HepG2 (cell line): ENCODE measurements at regions not wholly inside any gene's neighbourhood (a gene's known extent, or its start where the extent isn't known, plus 50 kb on each side); places are given as distances from the start of the nearest gene placed in this dataset.

Experiments used
- ATAC-seq: fragments of 200-7000 bp; cut with Tn5 transposase; 3 replicates; pipeline ENCODE4 v1.9.1; 2020; ENCODE audit warnings: mild to moderate bottlenecking, moderate library complexity
- BruUV-seq: library from RNA; stranded (reverse); fragments of 400-500 nt; replicated peaks from 2 replicates; lab custom pipeline; 2021; lab: Mats Ljungman, UMichigan
- CTCF ChIA-PET: fragments of 300-600 bp; formaldehyde crosslinking; extraction: SDS; loops from one replicate; lab custom pipeline; 2021; ENCODE audit warnings: low total read pairs, inconsistent platforms, low intra/inter-chr PET ratio; lab: Yijun Ruan, JAX
- POLR2A ChIA-PET: fragments of 350-600 bp; sonication (Branson Sonifier 250); formaldehyde crosslinking; loops from one replicate; lab custom pipeline; 2020; ENCODE audit warnings: antibody characterized with exemption, inconsistent platforms; lab: Yijun Ruan, JAX
- DNase-seq: peaks from one replicate; pipeline ENCODE4 v3.0.0-alpha.2; 2015; ENCODE audit warnings: low spot score
- FAIRE-seq: peaks from 3 replicates; lab custom pipeline; 2011; peaks lifted over from hg19 to GRCh38; lab: Jason Lieb, UNC
- H2AFZ ChIP-seq: one replicate; pipeline ENCODE4 v1.6.1; 2011; ENCODE audit warnings: low read length, inconsistent platforms
- H3K27ac ChIP-seq: fragments of 300-600 bp; 3 replicates; pipeline ENCODE4 v1.8.0; 2011; ENCODE audit warnings: mixed run types, mild to moderate bottlenecking, mixed read lengths, low read length, inconsistent platforms; ENCODE audit not compliant: insufficient read depth; ENCODE audit errors: extremely low read length
- H3K27me3 ChIP-seq, 2 experiments: fragments of 200-600 bp in 1 of 2; 2 replicates in 1 of 2; 3 replicates in 1 of 2; pipeline versions ENCODE4 v1.6.0 to v1.8.0; 2011; ENCODE audit warnings: low read length in 2 of 2, mild to moderate bottlenecking in 2 of 2, moderate library complexity in 2 of 2, inconsistent platforms in 1 of 2; ENCODE audit not compliant: insufficient read depth in 2 of 2, control insufficient read depth in 1 of 2
- H3K36me3 ChIP-seq, 2 experiments: fragments of 200-600 bp in 1 of 2; replicated peaks in 1 of 2; 2 replicates in 1 of 2; 3 replicates in 1 of 2; pipeline versions ENCODE4 v1.5.1 to v1.8.0; 2011; ENCODE audit warnings: low read length in 2 of 2, inconsistent platforms in 1 of 2; ENCODE audit not compliant: insufficient read depth in 2 of 2, control insufficient read depth in 1 of 2
- H3K4me1 ChIP-seq: 2 replicates; pipeline ENCODE4 v1.5.1; 2012; ENCODE audit warnings: low read length, inconsistent platforms; ENCODE audit not compliant: insufficient read depth
- H3K4me2 ChIP-seq: 2 replicates; pipeline ENCODE4 v1.6.0; 2011; ENCODE audit warnings: low read depth, low read length, inconsistent platforms
- H3K4me3 ChIP-seq, 3 experiments: fragments of 200-600 bp in 1 of 3; sonication (generic), shearing (Covaris generic) in 1 of 3; replicated peaks in 1 of 3; 2 replicates each; pipeline ENCODE4 v1.5.1; 2011 to 2016; ENCODE audit warnings: low read length in 3 of 3, inconsistent platforms in 2 of 3, low read depth in 2 of 3, mild to moderate bottlenecking in 2 of 3, control low read depth in 1 of 3, mixed read lengths in 1 of 3; ENCODE audit not compliant: insufficient read depth in 1 of 3
- H3K79me2 ChIP-seq: one replicate; pipeline ENCODE4 v1.6.1; 2011; ENCODE audit warnings: low read length, inconsistent platforms; ENCODE audit not compliant: insufficient read depth
- H3K9ac ChIP-seq: 2 replicates; pipeline ENCODE4 v1.6.0; 2011; ENCODE audit warnings: mild to moderate bottlenecking, low read depth, low read length, inconsistent platforms; ENCODE audit not compliant: insufficient read depth
- H3K9me3 ChIP-seq: 2 replicates; pipeline ENCODE4 v1.5.1; 2012; ENCODE audit warnings: mild to moderate bottlenecking, low read length
- H4K20me1 ChIP-seq: 2 replicates; pipeline ENCODE4 v1.6.0; 2011; ENCODE audit warnings: inconsistent platforms, mild to moderate bottlenecking, low read length, moderate library complexity; ENCODE audit not compliant: insufficient read depth
- NFRKB ChIP-seq: fragments of 450-650 bp; IDR thresholded peaks from 2 replicates; pipeline ENCODE4 v1.6.1; 2017
- RFXANK ChIP-seq: IDR thresholded peaks from 2 replicates; pipeline ENCODE4 v1.6.1; 2016
- ZNF609 ChIP-seq: sonication (generic); formaldehyde crosslinking; IDR thresholded peaks from 2 replicates; pipeline ENCODE4 v1.4.0; 2020; ENCODE audit warnings: mild to moderate bottlenecking, missing genetic modification reagents, borderline replicate concordance
- ZNF792 ChIP-seq: IDR thresholded peaks from 2 replicates; pipeline ENCODE4 v1.6.1; 2016
- WGBS: methylation state at CpG from one replicate; pipeline ENCODE4 v1.1.6; 2017; ENCODE audit warnings: low lambda C conversion rate; 5-methylcytosine and 5-hydroxymethylcytosine counted together
- in situ Hi-C: cut with HindIII; loops from 2 replicates; pipeline ENCODE4 v1.10.0; 2017; ENCODE audit warnings: low pct_unique_long_range_greater_than_20kb; ENCODE audit not compliant: extremely low pct_ligation_motif_present
- intact Hi-C: fragments of 100-400 bp; cut with micrococcal nuclease; formaldehyde crosslinking; loops from one replicate; pipeline ENCODE4 v1.10.0; 2022; ENCODE audit not compliant: unreplicated experiment

- no peak for DNase-seq
- no peak for FAIRE-seq
- H3K4me2 ChIP-seq: no peak overlapping the region
- no peaks in the 10 kb centered on the region for H3K9me3 ChIP-seq
- no peak overlapping the region for H3K27ac ChIP-seq
- ChIA-PET POLR2A (no interaction called here), CTCF (no interaction called here)
- no peak overlapping the region for H3K9ac ChIP-seq
- H3K79me2 ChIP-seq: no peaks in the 10 kb centered on the region
- in situ Hi-C loops (no loop called here), intact Hi-C loops (no loop called here)
- no peak overlapping the region for H2AFZ ChIP-seq
- H3K4me3 ChIP-seq: no peak overlapping the region
- H3K4me1 ChIP-seq: no peaks in the 10 kb centered on the region
- no peak for TF ChIP-seq RFXANK (CRISPR knock-in tag)
- TF ChIP-seq ZNF792 (CRISPR knock-in tag): no peak
- TF ChIP-seq NFRKB: no peak
- TF ChIP-seq ZNF609 (CRISPR knock-in tag): no peak
- ATAC-seq: no peak
- H3K27me3 ChIP-seq: peaks cover 0 to 1% of the 10 kb centered on the region in 2 experiments; a peak in 2 of 5 replicates
- H3K36me3 ChIP-seq: no peaks in the 10 kb centered on the region
- 40% methylated on average over 5 of the region's 5 CpGs for WGBS
- BruUV-seq: no TSS peak
- H4K20me1 ChIP-seq: no peaks in the 10 kb centered on the region
These were observed 123.3 kb upstream of the GRIK3 start for GRCh38 chr1:37157634-37158033.
